Trophoblast cell (in vitro differentiated cells and primary cell): ENCODE measurements at regions not wholly inside any gene's neighbourhood (a gene's known extent, or its start where the extent isn't known, plus 50 kb on each side); places are given as distances from the start of the nearest gene placed in this dataset.

Experiments
- DNase-seq, 2 donors: peaks; one replicate each; pipeline ENCODE4 v3.0.0-alpha.2; 2016
- H2AFZ ChIP-seq: 2 replicates; pipeline ENCODE4 v1.6.1; 2013; ENCODE audit warnings: low read length, moderate library complexity, mild to moderate bottlenecking; ENCODE audit not compliant: insufficient read depth, poor library complexity
- H2AK5ac ChIP-seq: 2 replicates; pipeline ENCODE4 v1.6.1; 2013; ENCODE audit warnings: mild to moderate bottlenecking, low read length
- H2BK120ac ChIP-seq: 2 replicates; pipeline ENCODE4 v1.6.1; 2013; ENCODE audit warnings: low read length, mild to moderate bottlenecking, moderate library complexity; ENCODE audit not compliant: insufficient read depth, poor library complexity
- H2BK12ac ChIP-seq: 2 replicates; pipeline ENCODE4 v1.6.1; 2013; ENCODE audit warnings: mild to moderate bottlenecking, low read length, moderate library complexity
- H2BK5ac ChIP-seq: 2 replicates; pipeline ENCODE4 v1.6.1; 2013; ENCODE audit warnings: low read length, low read depth, moderate library complexity, mild to moderate bottlenecking; ENCODE audit not compliant: poor library complexity
- H3K14ac ChIP-seq: 2 replicates; pipeline ENCODE4 v1.6.1; 2013; ENCODE audit warnings: mild to moderate bottlenecking, low read length
- H3K18ac ChIP-seq: 2 replicates; pipeline ENCODE4 v1.6.1; 2013; ENCODE audit warnings: mild to moderate bottlenecking, low read length
- H3K23ac ChIP-seq: 2 replicates; pipeline ENCODE4 v1.6.1; 2013; ENCODE audit warnings: low read length
- H3K27ac ChIP-seq: 2 replicates; pipeline ENCODE4 v1.5.1; 2013; ENCODE audit warnings: low read depth, mild to moderate bottlenecking, inconsistent platforms, low read length, moderate library complexity
- H3K27me3 ChIP-seq: 2 replicates; pipeline ENCODE4 v1.6.1; 2013; ENCODE audit warnings: inconsistent platforms, mild to moderate bottlenecking, low read length, moderate library complexity; ENCODE audit not compliant: insufficient read depth
- H3K36me3 ChIP-seq, 2 experiments: 1 replicate in 1 of 2; 2 replicates in 1 of 2; pipeline ENCODE4 v1.6.1; 2013; ENCODE audit warnings: low read length in 2 of 2, mild to moderate bottlenecking in 2 of 2, moderate library complexity in 1 of 2; ENCODE audit not compliant: insufficient read depth in 2 of 2, control insufficient read depth in 1 of 2
- H3K4ac ChIP-seq: 2 replicates; pipeline ENCODE4 v1.6.1; 2013; ENCODE audit warnings: low read depth, mild to moderate bottlenecking, low read length, moderate library complexity
- H3K4me1 ChIP-seq, 2 experiments: 1 replicate in 1 of 2; 2 replicates in 1 of 2; pipeline ENCODE4 v1.6.1; 2013; ENCODE audit warnings: low read length in 2 of 2, mild to moderate bottlenecking in 2 of 2, moderate library complexity in 1 of 2; ENCODE audit not compliant: insufficient read depth in 2 of 2, control insufficient read depth in 1 of 2
- H3K4me2 ChIP-seq: 2 replicates; pipeline ENCODE4 v1.6.1; 2013; ENCODE audit warnings: inconsistent platforms, mild to moderate bottlenecking, low read length, moderate library complexity
- H3K4me3 ChIP-seq: 2 replicates; pipeline ENCODE4 v1.5.1; 2013; ENCODE audit warnings: mild to moderate bottlenecking, low read depth, low read length, inconsistent platforms
- H3K79me1 ChIP-seq: one replicate; pipeline ENCODE4 v1.6.1; 2013; ENCODE audit warnings: low read length
- H3K79me2 ChIP-seq: 2 replicates; pipeline ENCODE4 v1.6.1; 2013; ENCODE audit warnings: low read length, mild to moderate bottlenecking; ENCODE audit not compliant: control insufficient read depth, insufficient read depth, poor library complexity
- H3K9ac ChIP-seq: 2 replicates; pipeline ENCODE4 v1.6.1; 2013; ENCODE audit warnings: mild to moderate bottlenecking, low read length
- H3K9me3 ChIP-seq: 2 replicates; pipeline ENCODE4 v1.6.1; 2013; ENCODE audit warnings: low read depth, mild to moderate bottlenecking, control low read depth, inconsistent platforms, low read length; ENCODE audit not compliant: insufficient read depth
- H4K12ac ChIP-seq: 2 replicates; pipeline ENCODE4 v1.6.1; 2013; ENCODE audit warnings: low read depth, mild to moderate bottlenecking, low read length, moderate library complexity
- H4K8ac ChIP-seq: 2 replicates; pipeline ENCODE4 v1.6.1; 2013; ENCODE audit warnings: low read depth, mild to moderate bottlenecking, low read length, moderate library complexity
- H4K91ac ChIP-seq: one replicate; pipeline ENCODE4 v1.6.1; 2013; ENCODE audit warnings: low read depth, mild to moderate bottlenecking, low read length, moderate library complexity
- WGBS: extraction: QIAGEN DNeasy Blood & Tissue Kit; methylation state at CpG from one replicate; pipeline ENCODE4 v1.1.7; 2013; ENCODE audit warnings: missing lambda C conversion rate; ENCODE audit not compliant: insufficient read length, insufficient coverage; ENCODE audit errors: extremely low coverage; 5-methylcytosine and 5-hydroxymethylcytosine counted together

- Histone ChIP-seq H3K4me1 (no peaks in the 10 kb centered on the region), H3K9me3 (no peaks in the 10 kb centered on the region), H3K4me3 (no peak overlapping the region), H2BK5ac (no peak overlapping the region), H4K8ac (no peak overlapping the region), H3K4me2 (no peak overlapping the region), H3K27me3 (no peaks in the 10 kb centered on the region), H3K23ac (no peak overlapping the region), H3K9ac (no peak overlapping the region), H3K27ac (no peak overlapping the region), H3K14ac (no peak overlapping the region), H2BK120ac (no peak overlapping the region), H2BK12ac (no peak overlapping the region), H3K4ac (no peak overlapping the region), H3K18ac (no peak overlapping the region), H3K79me1 (no peaks in the 10 kb centered on the region), H2AK5ac (no peak overlapping the region), H2AFZ (no peak overlapping the region), H3K36me3 (no peaks in the 10 kb centered on the region), H4K91ac (no peak overlapping the region), H4K12ac (no peak overlapping the region), H3K79me2 (no peaks in the 10 kb centered on the region)
- no peak for DNase-seq
- WGBS, result no CpG with 5 or more reads among the region's 4 CpGs
These were observed 665.6 kb downstream of the TRIML1 start for GRCh38 chr4:188804861-188805260.

GRCh38 chr4:188811121-188811520 lies 671.9 kb downstream of the TRIML1 start:
- H3K14ac ChIP-seq, result no peak overlapping the region
- no peak overlapping the region for H2BK120ac ChIP-seq
- H3K27me3 ChIP-seq, result no peaks in the 10 kb centered on the region
- H3K79me1 ChIP-seq, result no peaks in the 10 kb centered on the region
- H3K4ac ChIP-seq, result no peak overlapping the region
- H3K4me3 ChIP-seq, result no peak overlapping the region
- H3K9ac ChIP-seq, result no peak overlapping the region
- no peak overlapping the region for H4K12ac ChIP-seq
- H3K27ac ChIP-seq, result no peak overlapping the region
- no peak overlapping the region for H4K91ac ChIP-seq
- no peak overlapping the region for H3K23ac ChIP-seq
- no peak for DNase-seq
- H3K9me3 ChIP-seq, result no peaks in the 10 kb centered on the region
- no peaks in the 10 kb centered on the region for H3K4me1 ChIP-seq
- no peak overlapping the region for H3K18ac ChIP-seq
- H3K79me2 ChIP-seq, result no peaks in the 10 kb centered on the region
- H2BK5ac ChIP-seq, result no peak overlapping the region
- H2AK5ac ChIP-seq, result no peak overlapping the region
- no CpG with 5 or more reads among the region's 1 CpG for WGBS
- no peak overlapping the region for H2BK12ac ChIP-seq
- no peak overlapping the region for H2AFZ ChIP-seq
- no peak overlapping the region for H4K8ac ChIP-seq
- no peaks in the 10 kb centered on the region for H3K36me3 ChIP-seq
- no peak overlapping the region for H3K4me2 ChIP-seq

GRCh38 chr4:188812644-188813043 lies 673.4 kb downstream of the TRIML1 start:
- H3K9me3 ChIP-seq, result no peaks in the 10 kb centered on the region
- no peak overlapping the region for H3K4ac ChIP-seq
- H3K27ac ChIP-seq, result no peak overlapping the region
- H3K18ac ChIP-seq, result no peak overlapping the region
- no peak overlapping the region for H4K8ac ChIP-seq
- H3K9ac ChIP-seq, result no peak overlapping the region
- no peak overlapping the region for H4K91ac ChIP-seq
- no peaks in the 10 kb centered on the region for H3K36me3 ChIP-seq
- H3K4me1 ChIP-seq, result no peaks in the 10 kb centered on the region
- H3K23ac ChIP-seq, result no peak overlapping the region
- no peak overlapping the region for H2BK12ac ChIP-seq
- H3K4me3 ChIP-seq, result no peak overlapping the region
- H2BK120ac ChIP-seq, result no peak overlapping the region
- DNase-seq, result no peak
- WGBS, result no CpG with 5 or more reads among the region's 1 CpG
- no peak overlapping the region for H2BK5ac ChIP-seq
- H3K4me2 ChIP-seq, result no peak overlapping the region
- no peaks in the 10 kb centered on the region for H3K79me2 ChIP-seq
- H3K79me1 ChIP-seq, result no peaks in the 10 kb centered on the region
- no peak overlapping the region for H3K14ac ChIP-seq
- no peak overlapping the region for H2AK5ac ChIP-seq
- no peaks in the 10 kb centered on the region for H3K27me3 ChIP-seq
- no peak overlapping the region for H4K12ac ChIP-seq
- no peak overlapping the region for H2AFZ ChIP-seq

- Histone ChIP-seq H3K23ac (no peak overlapping the region), H3K27ac (no peak overlapping the region), H2AFZ (no peak overlapping the region), H4K91ac (no peak overlapping the region), H4K8ac (no peak overlapping the region), H3K4ac (no peak overlapping the region), H3K79me1 (no peaks in the 10 kb centered on the region), H3K9ac (no peak overlapping the region), H4K12ac (no peak overlapping the region), H2BK12ac (no peak overlapping the region), H3K14ac (no peak overlapping the region), H3K79me2 (no peaks in the 10 kb centered on the region), H3K36me3 (no peaks in the 10 kb centered on the region), H3K4me1 (peaks cover 0 to 5% of the 10 kb centered on the region in 2 experiments), H2BK5ac (no peak overlapping the region), H3K9me3 (no peaks in the 10 kb centered on the region), H3K4me3 (no peak overlapping the region), H3K27me3 (no peaks in the 10 kb centered on the region), H2BK120ac (no peak overlapping the region), H3K4me2 (no peak overlapping the region), H2AK5ac (no peak overlapping the region), H3K18ac (no peak overlapping the region)
- DNase-seq, result no peak
- WGBS, result no CpG with 5 or more reads among the region's 6 CpGs
These were observed 679.1 kb downstream of the TRIML1 start for GRCh38 chr4:188818300-188818699.
